PFSK-1 (cell line): ENCODE measurements at regions not wholly inside any gene's neighbourhood (a gene's known extent, or its start where the extent isn't known, plus 50 kb on each side); places are given as distances from the start of the nearest gene placed in this dataset.

Source experiments
- FOXP2 ChIP-seq: optimal IDR thresholded peaks from 2 replicates; pipeline ENCODE3; 2011; ENCODE audit warnings: borderline replicate concordance, control low read depth, inconsistent platforms; ENCODE audit not compliant: insufficient read depth; ENCODE audit errors: extremely low read length, extremely low read depth
- POLR2AphosphoS5 ChIP-seq: IDR thresholded peaks from 2 replicates; pipeline ENCODE4 v1.6.1; 2012; ENCODE audit warnings: low read depth, mild to moderate bottlenecking, control low read depth, low read length, moderate library complexity
- REST ChIP-seq, 2 experiments: IDR thresholded peaks; 2 replicates each; pipeline versions ENCODE4 v1.6.1 to v1.8.0; 2011 to 2012; ENCODE audit warnings: low read depth in 2 of 2, low read length in 2 of 2, control low read depth in 1 of 2, inconsistent platforms in 1 of 2, mild to moderate bottlenecking in 1 of 2, moderate library complexity in 1 of 2; ENCODE audit not compliant: insufficient read depth in 1 of 2
- SIN3A ChIP-seq: IDR thresholded peaks from 2 replicates; pipeline ENCODE4 v1.6.1; 2012; ENCODE audit warnings: mild to moderate bottlenecking, low read length, moderate library complexity, borderline replicate concordance; ENCODE audit not compliant: insufficient read depth
- TAF1 ChIP-seq: IDR thresholded peaks from 2 replicates; pipeline ENCODE4 v1.6.1; 2012; ENCODE audit warnings: low read length, control low read depth, borderline replicate concordance; ENCODE audit not compliant: insufficient read depth

- no peak for TF ChIP-seq SIN3A
- TF ChIP-seq POLR2AphosphoS5: no peak
- no peak for TF ChIP-seq FOXP2
- TF ChIP-seq REST (IDR thresholded peaks at IDR 0.05; ENCODE audit: insufficient read depth in 1 of 2, low read depth in 2 of 2, low read length in 2 of 2): no peak
- no peak for TF ChIP-seq TAF1
These were observed 217.3 kb upstream of the NAV3 start for GRCh38 chr12:77613411-77613810.

GRCh38 chr12:77610446-77610845 is 220.2 kb upstream of the NAV3 start:
- TF ChIP-seq POLR2AphosphoS5: no peak
- no peak for TF ChIP-seq SIN3A
- TF ChIP-seq TAF1: no peak
- no peak for TF ChIP-seq FOXP2
- TF ChIP-seq REST (IDR thresholded peaks at IDR 0.05; ENCODE audit: insufficient read depth in 1 of 2, low read depth in 2 of 2, low read length in 2 of 2): no peak

GRCh38 chr12:77609016-77609415 is 221.7 kb upstream of the NAV3 start:
- no peak for TF ChIP-seq FOXP2
- TF ChIP-seq TAF1: no peak
- TF ChIP-seq SIN3A: no peak
- TF ChIP-seq REST (IDR thresholded peaks at IDR 0.05; ENCODE audit: insufficient read depth in 1 of 2, low read depth in 2 of 2, low read length in 2 of 2): no peak
- no peak for TF ChIP-seq POLR2AphosphoS5

- no peak for TF ChIP-seq TAF1
- TF ChIP-seq POLR2AphosphoS5: no peak
- TF ChIP-seq SIN3A: no peak
- TF ChIP-seq REST (IDR thresholded peaks at IDR 0.05; ENCODE audit: insufficient read depth in 1 of 2, low read depth in 2 of 2, low read length in 2 of 2): no peak
- no peak for TF ChIP-seq FOXP2
These were observed 222.3 kb upstream of the NAV3 start for GRCh38 chr12:77608271-77608824.

GRCh38 chr12:77606348-77606747 is 224.3 kb upstream of the NAV3 start:
- TF ChIP-seq REST (IDR thresholded peaks at IDR 0.05; ENCODE audit: insufficient read depth in 1 of 2, low read depth in 2 of 2, low read length in 2 of 2): no peak
- no peak for TF ChIP-seq FOXP2
- no peak for TF ChIP-seq TAF1
- no peak for TF ChIP-seq SIN3A
- no peak for TF ChIP-seq POLR2AphosphoS5
